Loucy (cell line): ENCODE measurements at regions not wholly inside any gene's neighbourhood (a gene's known extent, or its start where the extent isn't known, plus 50 kb on each side); places are given as distances from the start of the nearest gene placed in this dataset.

Experiments
- H2AFZ ChIP-seq: fragments of 200-600 bp; sonication (generic); 2 replicates; pipeline ENCODE4 v1.6.0; 2016; ENCODE audit warnings: antibody characterized with exemption, mild to moderate bottlenecking, low read length, moderate library complexity
- H3F3A ChIP-seq: fragments of 200-600 bp; 2 replicates; pipeline ENCODE4 v1.6.0; 2016; ENCODE audit warnings: antibody characterized with exemption, low read depth, mild to moderate bottlenecking
- H3K27me3 ChIP-seq: fragments of 200-600 bp; sonication (generic); 2 replicates; pipeline ENCODE4 v1.6.1; 2014; ENCODE audit warnings: low read length, mild to moderate bottlenecking; ENCODE audit not compliant: insufficient read depth, poor library complexity, severe bottlenecking
- H3K36me3 ChIP-seq: fragments of 200-600 bp; sonication (generic); 2 replicates; pipeline ENCODE4 v1.6.1; 2016; ENCODE audit warnings: low read length; ENCODE audit not compliant: insufficient read depth
- H3K4me1 ChIP-seq: fragments of 200-600 bp; sonication (generic); 2 replicates; pipeline ENCODE4 v1.5.1; 2014; ENCODE audit warnings: low read length, mild to moderate bottlenecking; ENCODE audit not compliant: insufficient read depth, poor library complexity, severe bottlenecking
- H3K4me2 ChIP-seq: fragments of 200-600 bp; sonication (generic); 2 replicates; pipeline ENCODE4 v1.6.0; 2014; ENCODE audit warnings: antibody characterized with exemption, low read length, low read depth, mild to moderate bottlenecking; ENCODE audit not compliant: poor library complexity, severe bottlenecking
- H3K4me3 ChIP-seq: fragments of 200-600 bp; sonication (generic); 2 replicates; pipeline ENCODE4 v1.5.1; 2014; ENCODE audit warnings: low read length, mild to moderate bottlenecking, mixed read lengths; ENCODE audit not compliant: poor library complexity, severe bottlenecking
- H3K79me2 ChIP-seq: fragments of 200-600 bp; sonication (generic); 2 replicates; pipeline ENCODE4 v1.6.1; 2014; ENCODE audit warnings: low read length; ENCODE audit not compliant: insufficient read depth
- H3K9ac ChIP-seq: fragments of 200-600 bp; sonication (generic); 2 replicates; pipeline ENCODE4 v1.6.0; 2014; ENCODE audit warnings: mild to moderate bottlenecking, low read depth, low read length, moderate library complexity; ENCODE audit not compliant: poor library complexity, severe bottlenecking
- H3K9me2 ChIP-seq: fragments of 200-600 bp; sonication (generic); replicated peaks from 2 replicates; pipeline ENCODE4 v1.6.1; 2016; ENCODE audit warnings: low read depth, low read length, mixed read lengths
- H3K9me3 ChIP-seq: fragments of 200-600 bp; sonication (generic); 2 replicates; pipeline ENCODE4 v1.6.1; 2014; ENCODE audit warnings: mild to moderate bottlenecking, antibody characterized with exemption, low read length, low read depth; ENCODE audit not compliant: insufficient read depth
- H4K20me1 ChIP-seq: fragments of 200-600 bp; sonication (generic); 2 replicates; pipeline ENCODE4 v1.6.0; 2014; ENCODE audit warnings: antibody characterized with exemption, low read length, mild to moderate bottlenecking; ENCODE audit not compliant: insufficient read depth, poor library complexity, severe bottlenecking
- EZH2phosphoT487 ChIP-seq: fragments of 200-600 bp; IDR thresholded peaks from 2 replicates; pipeline ENCODE4 v1.6.1; 2018; ENCODE audit warnings: antibody characterized with exemption, mild to moderate bottlenecking, moderate library complexity, borderline replicate concordance
- TF ChIP-seq, protein P1 (sequence below): fragments of 200-600 bp; sonication (generic); conservative IDR thresholded peaks from 2 replicates; pipeline ENCODE4 v1.5.1; 2014; ENCODE audit warnings: mild to moderate bottlenecking, antibody characterized with exemption, low read length

DNA sequence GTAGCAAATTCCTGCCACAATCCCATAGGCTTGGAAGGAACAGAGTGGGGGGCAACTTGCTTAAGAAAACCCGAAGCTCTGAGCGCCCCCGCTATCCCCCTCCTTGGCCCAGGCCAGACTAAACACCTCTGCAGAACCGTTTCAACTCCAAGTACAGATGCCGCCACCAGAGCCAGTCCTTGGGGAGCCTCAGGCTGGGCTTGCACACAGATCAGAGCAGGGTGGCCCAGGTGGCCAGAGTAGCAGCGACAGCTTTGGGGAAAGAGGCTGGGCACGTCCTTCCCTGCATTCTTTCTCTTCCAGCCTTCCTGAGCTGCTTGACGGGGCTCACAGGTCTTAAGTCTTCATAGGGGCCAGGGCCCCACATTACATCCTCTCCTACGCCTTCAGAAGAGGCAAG, 181.6 kb upstream of the ZC3H12A start:
- no peak overlapping the region for H3K4me3 ChIP-seq
- H3F3A ChIP-seq, result no peaks in the 10 kb centered on the region
- H3K4me2 ChIP-seq, result no peak overlapping the region
- no peaks in the 10 kb centered on the region for H4K20me1 ChIP-seq
- no peak overlapping the region for H3K9ac ChIP-seq
- no peaks in the 10 kb centered on the region for H3K4me1 ChIP-seq
- H3K9me3 ChIP-seq, result no peaks in the 10 kb centered on the region
- no peak for TF ChIP-seq EZH2phosphoT487
- TF ChIP-seq, protein P1, sequence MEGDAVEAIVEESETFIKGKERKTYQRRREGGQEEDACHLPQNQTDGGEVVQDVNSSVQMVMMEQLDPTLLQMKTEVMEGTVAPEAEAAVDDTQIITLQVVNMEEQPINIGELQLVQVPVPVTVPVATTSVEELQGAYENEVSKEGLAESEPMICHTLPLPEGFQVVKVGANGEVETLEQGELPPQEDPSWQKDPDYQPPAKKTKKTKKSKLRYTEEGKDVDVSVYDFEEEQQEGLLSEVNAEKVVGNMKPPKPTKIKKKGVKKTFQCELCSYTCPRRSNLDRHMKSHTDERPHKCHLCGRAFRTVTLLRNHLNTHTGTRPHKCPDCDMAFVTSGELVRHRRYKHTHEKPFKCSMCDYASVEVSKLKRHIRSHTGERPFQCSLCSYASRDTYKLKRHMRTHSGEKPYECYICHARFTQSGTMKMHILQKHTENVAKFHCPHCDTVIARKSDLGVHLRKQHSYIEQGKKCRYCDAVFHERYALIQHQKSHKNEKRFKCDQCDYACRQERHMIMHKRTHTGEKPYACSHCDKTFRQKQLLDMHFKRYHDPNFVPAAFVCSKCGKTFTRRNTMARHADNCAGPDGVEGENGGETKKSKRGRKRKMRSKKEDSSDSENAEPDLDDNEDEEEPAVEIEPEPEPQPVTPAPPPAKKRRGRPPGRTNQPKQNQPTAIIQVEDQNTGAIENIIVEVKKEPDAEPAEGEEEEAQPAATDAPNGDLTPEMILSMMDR, result no peak
- H3K36me3 ChIP-seq, result no peaks in the 10 kb centered on the region
- no peaks in the 10 kb centered on the region for H3K9me2 ChIP-seq
- H3K27me3 ChIP-seq, result no peaks in the 10 kb centered on the region
- no peak overlapping the region for H2AFZ ChIP-seq
- no peaks in the 10 kb centered on the region for H3K79me2 ChIP-seq

- Histone ChIP-seq H3K4me3 (no peak overlapping the region), H4K20me1 (no peaks in the 10 kb centered on the region), H3F3A (no peaks in the 10 kb centered on the region), H3K9me2 (no peaks in the 10 kb centered on the region), H3K4me1 (no peaks in the 10 kb centered on the region), H3K4me2 (no peak overlapping the region), H3K27me3 (no peaks in the 10 kb centered on the region), H2AFZ (no peak overlapping the region), H3K79me2 (no peaks in the 10 kb centered on the region), H3K36me3 (no peaks in the 10 kb centered on the region), H3K9me3 (no peaks in the 10 kb centered on the region), H3K9ac (no peak overlapping the region)
- TF ChIP-seq, protein P1, result no peak
- no peak for TF ChIP-seq EZH2phosphoT487
Measured at GRCh38 chr1:37294096-37294495, 180.3 kb upstream of the ZC3H12A start.

DNA sequence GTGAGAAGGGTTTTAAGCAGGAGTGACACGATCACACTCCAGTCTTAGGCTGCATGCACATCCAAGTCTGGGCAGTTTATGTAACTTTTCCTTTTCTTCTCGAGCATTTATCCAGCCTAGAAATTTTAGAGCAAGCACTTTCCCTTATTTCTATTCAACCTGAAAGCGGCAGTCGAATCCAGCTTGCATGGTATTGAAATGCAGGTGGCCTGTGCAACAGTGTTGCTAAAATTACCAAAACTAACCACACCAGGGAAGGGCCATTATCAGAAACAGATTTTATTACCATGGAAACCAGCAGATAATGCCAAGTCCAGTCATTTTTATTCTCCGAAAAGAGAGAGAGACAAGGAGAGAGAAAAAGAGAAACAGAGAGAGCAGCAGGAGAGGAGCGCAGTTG, 179.9 kb upstream of the ZC3H12A start:
- H4K20me1 ChIP-seq, result no peaks in the 10 kb centered on the region
- H3K4me1 ChIP-seq, result no peaks in the 10 kb centered on the region
- no peak overlapping the region for H2AFZ ChIP-seq
- H3K9me3 ChIP-seq, result no peaks in the 10 kb centered on the region
- no peak overlapping the region for H3K9ac ChIP-seq
- no peaks in the 10 kb centered on the region for H3K9me2 ChIP-seq
- H3F3A ChIP-seq, result no peaks in the 10 kb centered on the region
- H3K36me3 ChIP-seq, result no peaks in the 10 kb centered on the region
- H3K4me3 ChIP-seq, result no peak overlapping the region
- H3K79me2 ChIP-seq, result no peaks in the 10 kb centered on the region
- no peak overlapping the region for H3K4me2 ChIP-seq
- no peak for TF ChIP-seq EZH2phosphoT487
- TF ChIP-seq, protein P1, result no peak
- H3K27me3 ChIP-seq, result no peaks in the 10 kb centered on the region
